IPS-15b (cell line): ENCODE measurements at regions not wholly inside any gene's neighbourhood (a gene's known extent, or its start where the extent isn't known, plus 50 kb on each side); places are given as distances from the start of the nearest gene placed in this dataset.

Experiments used
- H3K27me3 ChIP-seq: one replicate; pipeline ENCODE4 v1.6.1; 2013; ENCODE audit warnings: low read length; ENCODE audit not compliant: control insufficient read depth, insufficient read depth
- H3K36me3 ChIP-seq: one replicate; pipeline ENCODE4 v1.6.1; 2013; ENCODE audit warnings: low read length; ENCODE audit not compliant: control insufficient read depth, insufficient read depth
- H3K4me1 ChIP-seq: one replicate; pipeline ENCODE4 v1.6.1; 2013; ENCODE audit warnings: mild to moderate bottlenecking, low read length; ENCODE audit not compliant: control insufficient read depth, insufficient read depth
- H3K4me3 ChIP-seq: one replicate; pipeline ENCODE4 v1.5.1; 2013; ENCODE audit warnings: low read depth, low read length
- H3K9ac ChIP-seq: one replicate; pipeline ENCODE4 v1.6.1; 2013; ENCODE audit warnings: low read depth, mild to moderate bottlenecking, low read length
- H3K9me3 ChIP-seq: one replicate; pipeline ENCODE4 v1.6.1; 2013; ENCODE audit warnings: mild to moderate bottlenecking, low read length; ENCODE audit not compliant: control insufficient read depth, insufficient read depth

- Histone ChIP-seq H3K4me3 (no peak overlapping the region), H3K4me1 (no peaks in the 10 kb centered on the region), H3K9ac (no peak overlapping the region), H3K9me3 (no peaks in the 10 kb centered on the region), H3K36me3 (no peaks in the 10 kb centered on the region), H3K27me3 (no peaks in the 10 kb centered on the region)
These were observed 465.3 kb downstream of the RWDD3 start for GRCh38 chr1:95699149-95699953.

GRCh38 chr1:95701450-95702173, 467.6 kb downstream of the RWDD3 start:
- no peak overlapping the region for H3K9ac ChIP-seq
- H3K9me3 ChIP-seq = no peaks in the 10 kb centered on the region
- H3K27me3 ChIP-seq = no peaks in the 10 kb centered on the region
- no peaks in the 10 kb centered on the region for H3K4me1 ChIP-seq
- H3K4me3 ChIP-seq = no peak overlapping the region
- H3K36me3 ChIP-seq = no peaks in the 10 kb centered on the region

GRCh38 chr1:95703046-95703445, 469.0 kb downstream of the RWDD3 start:
- Histone ChIP-seq H3K9ac (no peak overlapping the region), H3K36me3 (no peaks in the 10 kb centered on the region), H3K27me3 (no peaks in the 10 kb centered on the region), H3K4me3 (no peak overlapping the region), H3K4me1 (no peaks in the 10 kb centered on the region), H3K9me3 (no peaks in the 10 kb centered on the region)

GRCh38 chr1:95716097-95716496, 482.1 kb downstream of the RWDD3 start:
- Histone ChIP-seq H3K9me3 (no peaks in the 10 kb centered on the region), H3K4me1 (no peaks in the 10 kb centered on the region), H3K9ac (no peak overlapping the region), H3K36me3 (no peaks in the 10 kb centered on the region), H3K4me3 (no peak overlapping the region), H3K27me3 (no peaks in the 10 kb centered on the region)

- Histone ChIP-seq H3K36me3 (no peaks in the 10 kb centered on the region), H3K9ac (no peak overlapping the region), H3K4me1 (no peaks in the 10 kb centered on the region), H3K9me3 (no peaks in the 10 kb centered on the region), H3K4me3 (no peak overlapping the region), H3K27me3 (no peaks in the 10 kb centered on the region)
These were observed 482.5 kb downstream of the RWDD3 start for GRCh38 chr1:95716550-95716949.

GRCh38 chr1:95723346-95723745, 489.3 kb downstream of the RWDD3 start:
- Histone ChIP-seq H3K4me3 (no peak overlapping the region), H3K4me1 (no peaks in the 10 kb centered on the region), H3K27me3 (no peaks in the 10 kb centered on the region), H3K36me3 (no peaks in the 10 kb centered on the region), H3K9ac (no peak overlapping the region), H3K9me3 (no peaks in the 10 kb centered on the region)

GRCh38 chr1:95728841-95729240, 494.8 kb downstream of the RWDD3 start:
- Histone ChIP-seq H3K4me1 (no peaks in the 10 kb centered on the region), H3K4me3 (no peak overlapping the region), H3K9me3 (no peaks in the 10 kb centered on the region), H3K27me3 (no peaks in the 10 kb centered on the region), H3K36me3 (no peaks in the 10 kb centered on the region), H3K9ac (no peak overlapping the region)

- Histone ChIP-seq H3K4me3 (no peak overlapping the region), H3K4me1 (no peaks in the 10 kb centered on the region), H3K36me3 (no peaks in the 10 kb centered on the region), H3K9me3 (no peaks in the 10 kb centered on the region), H3K9ac (no peak overlapping the region), H3K27me3 (no peaks in the 10 kb centered on the region)
These were observed 497.0 kb downstream of the RWDD3 start for GRCh38 chr1:95730986-95731385.

GRCh38 chr1:95731466-95731865, 497.5 kb downstream of the RWDD3 start:
- no peak overlapping the region for H3K4me3 ChIP-seq
- no peaks in the 10 kb centered on the region for H3K9me3 ChIP-seq
- H3K27me3 ChIP-seq = no peaks in the 10 kb centered on the region
- no peak overlapping the region for H3K9ac ChIP-seq
- no peaks in the 10 kb centered on the region for H3K4me1 ChIP-seq
- H3K36me3 ChIP-seq = no peaks in the 10 kb centered on the region

- no peak overlapping the region for H3K9ac ChIP-seq
- peaks cover 4% of the 10 kb centered on the region for H3K9me3 ChIP-seq
- no peaks in the 10 kb centered on the region for H3K36me3 ChIP-seq
- no peaks in the 10 kb centered on the region for H3K4me1 ChIP-seq
- H3K27me3 ChIP-seq = no peaks in the 10 kb centered on the region
- no peak overlapping the region for H3K4me3 ChIP-seq
These were observed 499.0 kb downstream of the RWDD3 start for GRCh38 chr1:95733031-95733430.

- Histone ChIP-seq H3K36me3 (no peaks in the 10 kb centered on the region), H3K9ac (no peak overlapping the region), H3K4me3 (no peak overlapping the region), H3K4me1 (no peaks in the 10 kb centered on the region), H3K9me3 (peaks cover 4% of the 10 kb centered on the region), H3K27me3 (no peaks in the 10 kb centered on the region)
These were observed 499.7 kb downstream of the RWDD3 start for GRCh38 chr1:95733671-95734070.

- no peaks in the 10 kb centered on the region for H3K27me3 ChIP-seq
- no peaks in the 10 kb centered on the region for H3K4me1 ChIP-seq
- no peak overlapping the region for H3K9ac ChIP-seq
- H3K9me3 ChIP-seq = peaks cover 4% of the 10 kb centered on the region
- no peaks in the 10 kb centered on the region for H3K36me3 ChIP-seq
- no peak overlapping the region for H3K4me3 ChIP-seq
These were observed 500.6 kb downstream of the RWDD3 start for GRCh38 chr1:95734560-95734959.
